Aorta (tissue), 5 donors: ENCODE measurements at regions not wholly inside any gene's neighbourhood (a gene's known extent, or its start where the extent isn't known, plus 50 kb on each side); places are given as distances from the start of the nearest gene placed in this dataset.
"Not testable (repeated sequence)": the region's sequence is repeated elsewhere in the genome, so short reads cannot be mapped to it uniquely, and the experiment has no call there.

ENCODE experiments used
- ATAC-seq: fragments of 200-7000 bp; cut with Tn5 transposase; one replicate; pipeline ENCODE4 v1.9.1; 2022; ENCODE audit warnings: moderate library complexity; ENCODE audit not compliant: low FRiP score
- DNase-seq, 2 donors: peaks; one replicate each; pipeline ENCODE4 v3.0.0-alpha.2; 2020
- H3K27ac ChIP-seq, 2 donors: one replicate each; pipeline ENCODE4 v1.5.1; 2013; ENCODE audit warnings: low read length in 2 of 2, mild to moderate bottlenecking in 2 of 2, moderate library complexity in 2 of 2, control low read depth in 1 of 2, inconsistent platforms in 1 of 2, low read depth in 1 of 2
- H3K27me3 ChIP-seq, 2 donors: one replicate each; pipeline ENCODE4 v1.6.1; 2013; ENCODE audit warnings: control low read depth in 1 of 2, low read length in 1 of 2, mild to moderate bottlenecking in 1 of 2, moderate library complexity in 1 of 2; ENCODE audit not compliant: insufficient read depth in 2 of 2, control insufficient read depth in 1 of 2
- H3K36me3 ChIP-seq, 2 donors: one replicate each; pipeline ENCODE4 v1.6.1; 2013; ENCODE audit warnings: control low read depth in 1 of 2, low read length in 1 of 2, mild to moderate bottlenecking in 1 of 2; ENCODE audit not compliant: insufficient read depth in 2 of 2, control insufficient read depth in 1 of 2
- H3K4me1 ChIP-seq, 2 donors: one replicate each; pipeline ENCODE4 v1.6.1; 2013; ENCODE audit warnings: low read length in 2 of 2, control low read depth in 1 of 2, mild to moderate bottlenecking in 1 of 2, moderate library complexity in 1 of 2; ENCODE audit not compliant: insufficient read depth in 2 of 2, control insufficient read depth in 1 of 2
- H3K4me3 ChIP-seq, 2 donors: one replicate each; pipeline ENCODE4 v1.5.1; 2013; ENCODE audit warnings: low read length in 2 of 2, control low read depth in 1 of 2, mild to moderate bottlenecking in 1 of 2
- H3K9me3 ChIP-seq: one replicate; pipeline ENCODE4 v1.6.1; 2013; ENCODE audit warnings: mild to moderate bottlenecking, low read length; ENCODE audit not compliant: control insufficient read depth
- WGBS, 2 donors: extraction: QIAGEN DNeasy Blood & Tissue Kit; methylation state at CpG; one replicate each; pipeline ENCODE4 v1.1.7; 2013; 5-methylcytosine and 5-hydroxymethylcytosine counted together
- intact Hi-C, 2 donors: fragments of 100-400 bp; cut with DNase I; formaldehyde crosslinking; loops; one replicate each; pipeline versions ENCODE4 v1.14.2 to v1.15.0; 2022
- donor health status: healthy with polysubstance abuse.
- donor health status: Bipolar disorder and iron deficiency.
- donor health status: DM: no; HTN: no; CAD: no.
- donor health status: DM: no; HTN: no; CAD: no.
- donor health status: DM: yes; HTN: yes; CAD: no.

DNA sequence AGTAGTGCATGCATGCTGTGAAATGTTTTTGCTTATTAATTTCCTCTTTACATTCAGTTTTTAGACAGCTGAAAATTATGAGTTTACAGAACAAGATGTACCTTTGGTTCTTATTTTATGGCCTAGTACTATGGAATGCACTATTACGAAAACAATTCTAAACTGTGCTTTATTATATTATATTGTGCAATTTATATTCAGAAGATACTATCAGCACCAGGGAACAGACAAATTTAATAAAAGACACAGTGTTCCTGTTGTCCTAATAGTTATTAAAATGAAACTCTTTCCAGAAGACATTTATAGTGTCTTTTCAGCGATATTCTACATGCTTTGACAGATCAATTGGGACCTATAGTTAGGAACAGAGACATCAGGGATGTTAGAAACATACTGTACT, 427.3 kb downstream of the BTG1 start:
- no peaks in the 10 kb centered on the region for H3K9me3 ChIP-seq
- H3K27me3 ChIP-seq: no peaks in the 10 kb centered on the region
- 90 to 93% methylated on average over 2 of the region's 2 CpGs for WGBS, 2 donors
- H3K4me1 ChIP-seq: no peaks in the 10 kb centered on the region
- no peak overlapping the region for H3K4me3 ChIP-seq
- no peak for ATAC-seq
- no peaks in the 10 kb centered on the region for H3K36me3 ChIP-seq
- no peak overlapping the region for H3K27ac ChIP-seq
- no peak for DNase-seq
- intact Hi-C loops: no loop called here

DNA sequence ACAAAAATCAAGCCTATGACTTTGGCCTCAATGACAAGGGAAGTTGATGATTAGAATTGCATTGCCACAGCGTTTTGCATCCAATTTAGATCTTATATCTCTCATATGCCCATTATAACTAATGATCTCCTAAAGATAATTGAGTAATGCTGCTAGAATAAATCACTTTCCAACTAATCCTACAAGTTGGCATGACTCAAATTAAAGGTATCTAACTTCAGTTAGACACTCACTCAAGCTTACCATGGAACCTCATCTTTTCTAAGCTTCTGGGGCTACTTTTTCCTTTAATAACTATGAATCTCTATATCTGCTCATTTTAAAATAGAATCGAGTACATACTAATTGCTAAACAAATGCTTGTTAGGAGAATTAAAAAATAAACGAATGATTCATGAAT, 427.8 kb downstream of the BTG1 start:
- WGBS, 2 donors: 81 to 82% methylated on average over 3 of the region's 3 CpGs
- intact Hi-C loops: no loop called here
- no peak overlapping the region for H3K27ac ChIP-seq
- no peaks in the 10 kb centered on the region for H3K36me3 ChIP-seq
- no peak for ATAC-seq
- no peaks in the 10 kb centered on the region for H3K4me1 ChIP-seq
- H3K27me3 ChIP-seq: no peaks in the 10 kb centered on the region
- H3K4me3 ChIP-seq: no peak overlapping the region
- DNase-seq: no peak
- no peaks in the 10 kb centered on the region for H3K9me3 ChIP-seq

GRCh38 chr12:91711925-91712324, 433.7 kb downstream of the BTG1 start:
- H3K4me3 ChIP-seq, H3K36me3 ChIP-seq, H3K27ac ChIP-seq, DNase-seq, ATAC-seq, intact Hi-C loops, H3K9me3 ChIP-seq, H3K4me1 ChIP-seq, H3K27me3 ChIP-seq: not testable (repeated sequence)
- 87 to 89% methylated on average over 2 of the region's 2 CpGs for WGBS, 2 donors

DNA sequence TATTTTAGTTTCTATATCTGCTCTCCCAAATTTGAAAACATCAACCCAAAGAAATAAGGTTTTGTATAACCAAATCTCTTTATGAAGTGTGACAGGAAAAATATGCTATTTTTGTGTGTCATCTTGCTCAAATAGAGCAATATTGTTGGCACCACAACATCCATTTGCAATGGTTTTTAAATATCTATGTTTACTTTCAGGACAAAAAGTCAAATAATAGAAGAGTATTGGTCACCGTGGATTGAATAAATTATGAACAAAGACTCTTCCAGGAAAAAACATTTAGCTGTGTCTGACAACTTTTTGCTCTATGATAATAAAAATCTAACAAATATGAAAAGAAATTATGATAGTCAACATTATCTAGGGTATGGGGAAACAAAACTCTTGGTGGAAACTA, 439.2 kb downstream of the BTG1 start:
- DNase-seq (no peak), ATAC-seq (no peak)
- H3K36me3 ChIP-seq: no peaks in the 10 kb centered on the region
- no peaks in the 10 kb centered on the region for H3K27me3 ChIP-seq
- H3K4me3 ChIP-seq: no peak overlapping the region
- no peak overlapping the region for H3K27ac ChIP-seq
- no peaks in the 10 kb centered on the region for H3K4me1 ChIP-seq
- H3K9me3 ChIP-seq: no peaks in the 10 kb centered on the region
- WGBS, 2 donors: 34 to 38% methylated on average over 1 of the region's 1 CpG
- intact Hi-C loops: no loop called here

GRCh38 chr12:91704446-91704845, 441.2 kb downstream of the BTG1 start:
- intact Hi-C loops: no loop called here
- no peaks in the 10 kb centered on the region for H3K27me3 ChIP-seq
- no peaks in the 10 kb centered on the region for H3K4me1 ChIP-seq
- WGBS, 2 donors: 10 to 11% methylated on average over 2 of the region's 2 CpGs
- ATAC-seq (no peak), DNase-seq (no peak)
- H3K36me3 ChIP-seq: no peaks in the 10 kb centered on the region
- H3K9me3 ChIP-seq: no peaks in the 10 kb centered on the region
- no peak overlapping the region for H3K4me3 ChIP-seq
- H3K27ac ChIP-seq: no peak overlapping the region

GRCh38 chr12:91703491-91704283, 442.0 kb downstream of the BTG1 start:
- intact Hi-C loops: no loop called here
- Histone ChIP-seq H3K4me1 (no peaks in the 10 kb centered on the region), H3K27ac (no peak overlapping the region), H3K36me3 (no peaks in the 10 kb centered on the region), H3K27me3 (no peaks in the 10 kb centered on the region), H3K9me3 (no peaks in the 10 kb centered on the region), H3K4me3 (no peak overlapping the region)
- ATAC-seq: no peak
- WGBS, 2 donors: 86 to 94% methylated on average over 2 of the region's 2 CpGs
- no peak for DNase-seq

DNA sequence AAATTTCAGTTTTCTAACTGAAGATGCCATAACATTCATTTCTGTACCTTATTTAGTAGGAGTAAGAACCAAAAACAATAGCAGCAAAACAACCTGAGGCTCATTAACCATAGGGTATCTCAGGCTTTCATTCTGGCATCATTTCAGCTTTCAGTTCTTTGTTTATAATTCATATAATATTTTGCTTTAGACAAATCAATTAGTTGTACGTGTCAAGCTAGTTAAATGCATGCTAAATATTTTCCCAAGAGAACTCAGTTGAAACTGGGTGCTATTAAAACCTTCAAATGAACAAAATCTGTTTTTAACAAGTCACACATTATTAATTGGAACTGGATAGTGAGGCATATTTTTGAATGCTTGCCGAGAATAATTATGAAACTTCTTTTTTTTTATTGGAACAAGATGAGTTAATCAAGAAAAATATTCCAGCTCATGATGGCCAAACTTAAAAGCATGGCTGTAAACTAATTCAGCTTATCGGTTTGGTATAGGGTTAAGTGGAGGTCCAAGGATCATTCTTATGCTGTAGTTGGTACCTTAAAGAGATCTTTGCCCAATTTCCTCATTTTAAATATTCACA, 442.7 kb downstream of the BTG1 start:
- no peaks in the 10 kb centered on the region for H3K4me1 ChIP-seq
- no peaks in the 10 kb centered on the region for H3K27me3 ChIP-seq
- DNase-seq (no peak), ATAC-seq (no peak)
- H3K27ac ChIP-seq: no peak overlapping the region
- no peak overlapping the region for H3K4me3 ChIP-seq
- WGBS, 2 donors: 84 to 87% methylated on average over 3 of the region's 3 CpGs
- no peaks in the 10 kb centered on the region for H3K36me3 ChIP-seq
- intact Hi-C loops: no loop called here
- H3K9me3 ChIP-seq: no peaks in the 10 kb centered on the region

DNA sequence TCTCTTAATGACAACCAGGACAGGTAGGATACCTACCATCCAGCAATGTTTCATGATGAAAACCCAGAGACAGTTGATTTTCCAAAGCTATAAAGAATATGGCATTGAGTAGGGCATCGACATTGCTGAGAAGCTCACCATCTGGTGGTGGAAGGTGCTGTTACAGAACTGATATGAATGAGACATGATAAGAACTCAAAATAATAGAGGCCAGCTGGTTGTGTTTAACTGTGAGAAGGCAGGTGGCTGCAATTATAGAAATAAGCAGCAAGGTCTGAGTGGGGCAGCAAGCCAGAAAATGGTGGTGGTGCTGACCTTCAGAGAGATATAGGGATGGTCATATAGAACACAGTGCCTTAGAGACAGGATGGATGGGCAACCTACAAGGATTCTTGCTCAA, 449.7 kb downstream of the BTG1 start:
- Histone ChIP-seq H3K27me3 (no peaks in the 10 kb centered on the region), H3K27ac (no peak overlapping the region), H3K4me3 (no peak overlapping the region), H3K9me3 (no peaks in the 10 kb centered on the region), H3K36me3 (no peaks in the 10 kb centered on the region), H3K4me1 (no peaks in the 10 kb centered on the region)
- 83 to 90% methylated on average over 1 of the region's 1 CpG for WGBS, 2 donors
- no peak for DNase-seq
- intact Hi-C loops: no loop called here
- ATAC-seq: no peak

- H3K4me1 ChIP-seq, intact Hi-C loops, DNase-seq: not testable (repeated sequence)
Measured at GRCh38 chr12:91695406-91695805, 450.2 kb downstream of the BTG1 start.

More at GRCh38 chr12:91695406-91695805, 450.2 kb downstream of the BTG1 start:
- not testable (repeated sequence) for ATAC-seq, H3K27me3 ChIP-seq, H3K9me3 ChIP-seq, H3K4me3 ChIP-seq, H3K27ac ChIP-seq, H3K36me3 ChIP-seq
- 93 to 95% methylated on average over 3 of the region's 3 CpGs for WGBS, 2 donors
